ENCODE measurements at regions not wholly inside any gene's neighbourhood (a gene's known extent, or its start where the extent isn't known, plus 50 kb on each side); places are given as distances from the start of the nearest gene placed in this dataset.

DNA sequence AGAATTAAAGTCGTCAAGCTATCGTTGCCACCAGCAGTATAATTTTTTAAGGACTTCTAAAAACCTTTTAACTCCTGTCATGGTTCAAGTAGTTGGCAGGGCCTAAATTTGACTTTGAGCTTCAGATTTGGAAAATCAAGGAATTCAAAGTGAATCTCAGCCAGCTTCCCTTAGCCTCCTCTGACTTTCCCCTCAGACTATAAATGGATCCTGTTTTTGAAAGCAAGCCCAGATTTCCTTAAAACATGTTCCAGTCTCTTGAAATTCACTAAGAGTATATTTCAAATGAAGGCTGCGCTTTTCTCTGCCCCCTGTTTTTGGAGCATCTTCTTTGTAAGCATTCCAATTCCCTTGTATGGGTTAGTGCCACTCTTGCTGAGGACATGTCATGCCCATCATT is 101.8 kb upstream of the CDH8 start:
- no peak for TF ChIP-seq POLR2A (IDR thresholded peaks at IDR 0.05)
- TF ChIP-seq, protein P1, sequence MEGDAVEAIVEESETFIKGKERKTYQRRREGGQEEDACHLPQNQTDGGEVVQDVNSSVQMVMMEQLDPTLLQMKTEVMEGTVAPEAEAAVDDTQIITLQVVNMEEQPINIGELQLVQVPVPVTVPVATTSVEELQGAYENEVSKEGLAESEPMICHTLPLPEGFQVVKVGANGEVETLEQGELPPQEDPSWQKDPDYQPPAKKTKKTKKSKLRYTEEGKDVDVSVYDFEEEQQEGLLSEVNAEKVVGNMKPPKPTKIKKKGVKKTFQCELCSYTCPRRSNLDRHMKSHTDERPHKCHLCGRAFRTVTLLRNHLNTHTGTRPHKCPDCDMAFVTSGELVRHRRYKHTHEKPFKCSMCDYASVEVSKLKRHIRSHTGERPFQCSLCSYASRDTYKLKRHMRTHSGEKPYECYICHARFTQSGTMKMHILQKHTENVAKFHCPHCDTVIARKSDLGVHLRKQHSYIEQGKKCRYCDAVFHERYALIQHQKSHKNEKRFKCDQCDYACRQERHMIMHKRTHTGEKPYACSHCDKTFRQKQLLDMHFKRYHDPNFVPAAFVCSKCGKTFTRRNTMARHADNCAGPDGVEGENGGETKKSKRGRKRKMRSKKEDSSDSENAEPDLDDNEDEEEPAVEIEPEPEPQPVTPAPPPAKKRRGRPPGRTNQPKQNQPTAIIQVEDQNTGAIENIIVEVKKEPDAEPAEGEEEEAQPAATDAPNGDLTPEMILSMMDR (IDR thresholded peaks at IDR 0.05) = no peak

Measured in uterus (tissue), 2 donors.